GF-D8 (cell line): ENCODE measurements at regions not wholly inside any gene's neighbourhood (a gene's known extent, or its start where the extent isn't known, plus 50 kb on each side); places are given as distances from the start of the nearest gene placed in this dataset.

Experiments
- DNase-seq: peaks from one replicate; lab custom pipeline; 2025; lab: John Stamatoyannopoulos, UW

DNA sequence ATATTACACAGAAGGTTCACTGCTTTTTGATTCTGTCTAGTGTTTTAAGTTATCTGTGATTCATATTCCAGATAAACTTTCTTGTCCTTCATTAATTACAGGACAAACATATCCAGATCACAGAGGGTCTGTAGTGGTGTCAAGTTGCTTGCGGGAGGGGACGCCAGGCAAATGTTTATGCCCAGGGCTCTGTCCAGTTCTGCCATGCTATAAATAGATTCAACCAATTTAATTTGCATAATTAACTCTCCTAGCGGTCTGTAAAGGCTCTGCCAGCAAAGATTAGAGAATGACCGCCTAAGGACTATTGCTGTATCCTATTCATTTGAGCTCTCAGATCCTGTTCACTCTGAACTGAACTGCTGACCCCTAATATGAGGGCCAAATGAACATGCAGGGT lies 59.7 kb upstream of the TRPC4 start:
- DNase-seq: no peak

DNA sequence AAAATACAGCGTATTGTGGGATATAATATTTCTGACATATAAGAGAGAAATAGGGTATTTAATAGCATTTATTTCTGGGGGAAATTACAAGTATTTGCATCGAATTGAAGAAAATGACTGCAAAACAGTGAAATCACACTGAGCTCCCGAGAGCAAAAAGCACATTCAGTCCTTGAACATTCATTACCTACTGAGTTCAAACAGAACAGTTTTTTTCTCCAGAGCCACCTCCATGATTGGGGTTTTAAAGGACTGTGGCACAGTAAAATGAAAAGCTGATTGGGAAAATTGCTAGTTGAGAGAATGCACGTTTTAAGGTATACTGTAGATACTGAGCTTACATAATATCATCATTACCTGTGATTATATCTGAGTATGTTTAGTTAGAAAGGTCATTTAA lies 58.0 kb upstream of the TRPC4 start:
- DNase-seq: no peak

DNA sequence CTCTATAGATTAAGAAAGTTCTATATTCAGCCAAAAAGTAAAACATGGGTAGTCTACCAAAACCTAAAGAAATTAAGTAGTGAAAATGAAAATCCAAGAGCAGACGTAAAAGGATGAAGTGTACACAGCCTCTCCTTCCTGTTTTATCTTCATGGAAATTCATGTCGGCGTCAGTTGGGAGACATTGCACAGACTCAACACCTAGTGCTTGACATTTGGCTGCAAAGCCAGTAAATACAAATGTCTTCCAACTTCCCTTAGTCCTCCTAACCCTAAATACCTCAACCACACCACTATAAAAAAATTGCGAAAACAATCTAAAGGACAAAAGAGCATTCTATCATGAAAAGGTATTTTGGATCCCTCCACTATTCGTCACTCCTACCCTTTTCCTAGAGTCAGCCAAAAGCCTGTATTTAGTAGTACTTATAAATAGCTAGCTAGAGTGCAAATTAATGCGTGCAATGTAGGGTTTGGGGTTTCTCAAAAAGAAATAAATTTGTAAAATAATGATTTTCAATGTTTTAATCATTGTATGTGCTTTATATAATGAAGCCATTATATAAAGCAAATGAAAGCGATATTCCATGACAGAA lies 56.4 kb upstream of the TRPC4 start:
- DNase-seq: no peak

DNA sequence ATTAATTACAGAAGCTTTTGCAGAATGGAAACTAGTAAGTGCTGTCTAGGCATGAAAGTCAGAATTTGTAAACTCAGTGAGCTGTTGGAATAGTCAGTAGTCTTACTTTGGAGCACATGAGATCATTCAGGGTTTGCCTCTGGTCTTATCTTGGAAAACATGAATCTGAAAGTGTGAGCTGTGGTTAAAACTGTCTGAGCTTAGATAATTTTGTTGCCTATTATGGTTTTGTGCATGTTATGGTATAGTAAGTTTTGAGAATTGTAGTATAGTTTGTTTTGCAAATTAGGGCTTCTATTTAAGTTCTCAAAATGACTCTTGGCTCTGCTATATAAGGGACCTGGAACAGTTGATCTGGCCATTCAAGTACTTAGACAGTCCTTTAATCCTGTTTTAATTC lies 53.7 kb upstream of the TRPC4 start:
- no peak for DNase-seq

DNA sequence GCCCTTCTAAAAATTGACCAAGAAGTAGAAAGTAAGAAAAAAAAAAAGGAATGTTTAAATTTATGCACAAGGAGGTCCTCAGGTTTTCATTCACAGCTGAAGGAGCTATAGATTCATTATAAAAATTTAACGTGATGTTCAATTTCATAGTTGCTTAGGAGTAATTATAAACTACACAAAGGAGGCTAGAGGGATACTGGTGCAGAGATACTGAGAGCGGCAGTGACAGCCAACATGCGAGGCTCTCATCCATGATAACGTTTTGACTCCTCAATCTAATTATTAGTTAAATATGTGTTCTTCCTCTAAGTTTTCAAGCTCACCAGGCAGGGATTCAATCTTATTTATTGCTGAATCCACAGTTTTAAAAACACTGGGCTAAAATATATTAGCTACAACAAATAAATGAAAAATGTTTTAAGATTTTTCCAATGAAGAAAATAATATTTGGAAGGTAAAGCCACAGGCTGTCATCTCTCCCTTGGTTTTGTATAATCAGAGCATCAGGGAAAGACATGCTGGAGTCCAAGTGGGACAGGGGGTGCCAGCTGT lies 49.8 kb upstream of the TRPC4 start:
- no peak for DNase-seq
